ENCODE measurements at regions not wholly inside any gene's neighbourhood (a gene's known extent, or its start where the extent isn't known, plus 50 kb on each side); places are given as distances from the start of the nearest gene placed in this dataset.

GRCh38 chr9:115951977-115952376 is 201.6 kb upstream of the PAPPA start:
- Histone ChIP-seq H3F3A (replicated peaks; ENCODE audit: insufficient read depth) (no peaks in the 10 kb centered on the region), H2AFZ (ENCODE audit: low read depth) (peak overlapping the region; percentile 43; the same call in 1 of the 2 replicates), H3K36me3 (replicated peaks in 1 of 2; ENCODE audit: control insufficient read depth in 1 of 2, insufficient read depth in 2 of 2, low read length in 1 of 2) (no peaks in the 10 kb centered on the region), H3K9me3 (no peaks in the 10 kb centered on the region), H3K4me2 (no peak overlapping the region), H3K9me2 (no peaks in the 10 kb centered on the region), H3K79me2 (ENCODE audit: insufficient read depth) (no peaks in the 10 kb centered on the region), H4K20me1 (ENCODE audit: insufficient read depth) (no peaks in the 10 kb centered on the region), H3K4me3 (ENCODE audit: low read depth in 2 of 2, low read length in 1 of 2) (no peak overlapping the region), H3K27me3 (ENCODE audit: insufficient read depth) (no peaks in the 10 kb centered on the region), H3K9ac (no peak overlapping the region), H3K4me1 (ENCODE audit: control insufficient read depth in 1 of 2, insufficient read depth in 2 of 2, low read depth in 1 of 2, low read length in 1 of 2) (0 out of 4 replicates have a peak, but pooled peaks cover 0 to 6% of the 10 kb centered on the region in 2 experiments), H3K27ac (ENCODE audit: low read depth in 2 of 2, low read length in 1 of 2) (peak overlapping the region in 1 of 2 experiments; percentile 50; a peak in 1 of 4 replicates)
- no peak for TF ChIP-seq USF2 (IDR thresholded peaks at IDR 0.05; ENCODE audit: borderline replicate concordance, low read depth, low read length)
- CTCF ChIA-PET: no interaction called here
- 86% methylated on average over 4 of the region's 4 CpGs for WGBS (ENCODE audit: low lambda C conversion rate)
- POLR2A ChIA-PET: no interaction called here
- DNase-seq: no peak

GRCh38 chr9:115952430-115953292 is 200.9 kb upstream of the PAPPA start:
- Histone ChIP-seq H3K4me2 (no peak overlapping the region), H3F3A (replicated peaks; ENCODE audit: insufficient read depth) (no peaks in the 10 kb centered on the region), H3K27ac (ENCODE audit: low read depth in 2 of 2, low read length in 1 of 2) (peak overlapping the region in 1 of 2 experiments; percentile 50; a peak in 2 of 4 replicates), H3K9me3 (no peaks in the 10 kb centered on the region), H3K36me3 (replicated peaks in 1 of 2; ENCODE audit: control insufficient read depth in 1 of 2, insufficient read depth in 2 of 2, low read length in 1 of 2) (no peaks in the 10 kb centered on the region), H3K9me2 (no peaks in the 10 kb centered on the region), H2AFZ (ENCODE audit: low read depth) (peak overlapping the region; percentile 43), H3K4me3 (ENCODE audit: low read depth in 2 of 2, low read length in 1 of 2) (no peak overlapping the region), H3K79me2 (ENCODE audit: insufficient read depth) (no peaks in the 10 kb centered on the region), H3K4me1 (ENCODE audit: control insufficient read depth in 1 of 2, insufficient read depth in 2 of 2, low read depth in 1 of 2, low read length in 1 of 2) (0 out of 4 replicates have a peak, but pooled peaks cover 0 to 6% of the 10 kb centered on the region in 2 experiments), H3K9ac (no peak overlapping the region), H3K27me3 (ENCODE audit: insufficient read depth) (no peaks in the 10 kb centered on the region), H4K20me1 (ENCODE audit: insufficient read depth) (no peaks in the 10 kb centered on the region)
- no peak for DNase-seq
- WGBS (ENCODE audit: low lambda C conversion rate): 70% methylated on average over 4 of the region's 4 CpGs
- ChIA-PET POLR2A (no interaction called here), CTCF (interaction anchor here (1.3 kb wide), 1 partner anchor 9 kb away, joined by 3 read pairs; no protein-coding TSS in a partner anchor)
- TF ChIP-seq FOSL2 (IDR thresholded peaks at IDR 0.05; ENCODE audit: borderline replicate concordance, low read depth): no peak
- no peak for TF ChIP-seq PBX3 (IDR thresholded peaks at IDR 0.05)
- TF ChIP-seq SIN3A (IDR thresholded peaks at IDR 0.05; ENCODE audit: borderline replicate concordance, low read depth, low read length): no peak
- TF ChIP-seq TCF12 (IDR thresholded peaks at IDR 0.05): no peak
- no peak for TF ChIP-seq TAF1 (IDR thresholded peaks at IDR 0.05; ENCODE audit: borderline replicate concordance, low read depth, low read length)
- TF ChIP-seq SMC3 (IDR thresholded peaks at IDR 0.05; ENCODE audit: low read depth, low read length): no peak
- no peak for TF ChIP-seq IRF3 (IDR thresholded peaks at IDR 0.05; ENCODE audit: low read depth, low read length)
- no peak for TF ChIP-seq REST (IDR thresholded peaks at IDR 0.05; ENCODE audit: low read depth, low read length)
- no peak for TF ChIP-seq MXI1 (IDR thresholded peaks at IDR 0.05; ENCODE audit: low read depth, low read length)
- no peak for TF ChIP-seq USF2 (IDR thresholded peaks at IDR 0.05; ENCODE audit: borderline replicate concordance, low read depth, low read length)

Measured in SK-N-SH (cell line).